Ramos (cell line): ENCODE measurements at regions not wholly inside any gene's neighbourhood (a gene's known extent, or its start where the extent isn't known, plus 50 kb on each side); places are given as distances from the start of the nearest gene placed in this dataset.

ENCODE experiments used
- in situ Hi-C: fragments of 300-500 bp; cut with MboI; formaldehyde crosslinking; loops from one replicate; pipeline ENCODE4 v1.14.3; 2022; ENCODE audit warnings: low sequenced_read_pairs; ENCODE audit not compliant: unreplicated experiment

DNA sequence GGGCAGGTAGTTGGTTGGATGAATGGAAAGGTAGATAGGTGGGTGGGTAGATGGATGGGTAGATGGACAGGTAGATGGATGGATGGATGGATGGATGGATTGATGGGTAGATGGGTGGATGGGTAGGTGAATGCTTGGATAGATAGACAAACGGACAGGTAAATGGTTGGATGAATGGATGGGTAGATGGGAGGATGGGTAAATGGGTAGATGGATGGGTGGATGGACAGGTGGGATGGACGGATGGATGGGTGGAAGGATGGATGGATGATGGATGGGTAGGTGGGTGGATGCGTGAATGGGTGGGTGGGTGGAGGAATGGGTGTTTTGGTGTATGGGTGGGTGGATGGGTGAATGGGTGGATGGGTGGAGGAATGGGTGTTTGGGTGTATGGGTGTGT lies 50.1 kb upstream of the ASAP2 start:
- in situ Hi-C loops: no loop called here

DNA sequence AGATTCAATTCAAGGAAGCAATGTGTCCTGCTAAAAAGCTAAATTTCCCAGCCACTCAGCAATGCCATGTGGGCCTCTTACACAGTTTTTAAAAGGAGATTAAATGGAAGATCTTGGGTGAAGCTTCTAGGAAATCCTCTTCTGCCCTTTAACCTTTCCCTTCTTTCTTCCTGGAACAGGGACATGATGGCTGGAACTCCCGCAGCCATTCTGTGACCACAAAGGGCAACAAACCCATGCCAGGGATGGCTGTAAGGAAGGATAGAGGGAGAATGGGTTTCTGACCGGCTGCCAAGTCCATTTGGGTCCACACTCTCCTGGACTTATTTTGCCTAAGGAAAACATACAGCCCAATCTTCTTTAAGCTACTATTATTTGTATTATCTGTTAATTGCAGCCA lies 52.6 kb upstream of the ASAP2 start:
- in situ Hi-C loops: no loop called here

DNA sequence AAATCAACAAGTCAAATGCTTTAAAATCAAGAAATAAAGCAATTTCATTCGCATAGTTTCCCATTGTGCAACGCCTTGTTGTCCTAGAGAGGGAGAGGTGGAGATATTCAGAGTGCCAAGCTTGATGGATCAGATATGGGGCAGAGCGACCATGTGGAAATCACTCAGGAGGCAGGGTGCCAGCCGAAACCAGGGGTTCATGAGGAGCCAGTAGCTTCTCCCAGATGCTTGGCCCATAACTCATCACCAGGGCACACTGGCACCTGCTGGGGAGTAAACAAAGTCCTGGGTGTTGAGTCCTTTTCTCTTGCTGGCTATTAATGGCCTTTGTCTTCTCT lies 53.0 kb upstream of the ASAP2 start:
- in situ Hi-C loops: no loop called here

DNA sequence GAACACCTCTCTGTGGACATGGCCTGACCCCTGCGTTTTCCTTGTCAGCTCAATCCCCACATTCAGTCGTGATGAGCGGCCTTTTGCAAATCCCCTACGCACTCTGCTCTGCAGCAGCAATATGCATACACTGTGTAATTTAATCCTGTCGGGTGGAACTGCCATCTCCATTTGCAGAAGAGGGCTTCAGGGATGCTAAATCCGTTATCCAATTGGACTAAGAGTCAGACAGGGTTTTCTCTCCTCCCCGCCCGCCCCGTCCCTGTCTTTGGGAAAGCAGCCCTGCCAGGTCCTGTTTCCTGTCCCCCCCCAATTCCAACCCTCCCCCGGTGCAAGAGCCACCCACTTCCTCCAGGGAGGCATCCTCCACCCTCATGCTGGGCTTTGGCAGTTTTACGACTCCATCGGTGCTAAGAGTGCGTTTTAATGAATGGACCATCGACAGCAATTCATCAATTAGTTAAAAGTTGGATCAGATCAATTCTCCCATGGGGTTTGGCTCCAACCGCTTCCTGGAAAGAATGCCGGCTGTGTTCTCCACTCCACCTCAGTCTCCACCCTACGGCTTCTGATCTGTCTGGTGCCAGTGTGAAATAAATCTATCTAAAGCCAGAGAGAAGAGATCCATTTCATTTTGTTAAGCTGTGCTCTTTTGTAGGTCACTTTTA lies 53.5 kb upstream of the ASAP2 start:
- in situ Hi-C loops: no loop called here

DNA sequence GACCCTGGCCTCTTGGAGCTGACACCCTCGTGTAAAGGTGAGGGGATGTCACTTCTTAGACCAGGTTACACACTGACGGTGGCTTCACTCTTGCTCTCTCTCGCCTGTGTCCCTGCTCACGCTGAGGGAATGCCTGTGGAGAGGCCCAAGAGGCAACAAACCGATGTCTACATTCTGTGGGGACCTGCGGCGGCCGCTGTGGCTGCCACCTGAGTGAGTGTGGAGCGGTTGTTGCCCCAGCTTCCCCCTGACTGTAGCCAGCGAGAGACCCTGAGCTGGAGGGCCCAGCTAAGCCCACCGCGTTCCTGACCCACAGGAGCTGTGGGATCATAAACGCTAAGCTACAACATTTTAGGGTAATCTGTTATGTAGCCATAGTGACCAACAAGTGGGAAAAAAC lies 55.7 kb upstream of the ASAP2 start:
- in situ Hi-C loops: no loop called here

DNA sequence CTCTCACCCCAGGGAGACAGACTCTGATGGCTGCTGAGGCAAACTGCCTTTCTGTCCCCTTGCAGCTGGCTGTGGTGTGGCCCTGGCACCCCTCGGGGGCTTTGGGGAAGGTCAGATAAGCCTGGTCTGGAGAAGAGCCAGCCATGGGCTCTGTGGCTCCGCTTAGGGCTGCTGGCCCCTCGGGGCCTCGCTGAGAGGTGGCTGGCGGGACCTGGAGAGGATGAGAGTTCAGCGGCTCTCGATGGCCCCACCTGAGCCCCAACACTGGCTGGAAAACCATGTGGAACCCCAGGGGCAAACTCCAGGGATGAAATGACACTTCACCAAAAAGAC lies 56.1 kb upstream of the ASAP2 start:
- in situ Hi-C loops: no loop called here

DNA sequence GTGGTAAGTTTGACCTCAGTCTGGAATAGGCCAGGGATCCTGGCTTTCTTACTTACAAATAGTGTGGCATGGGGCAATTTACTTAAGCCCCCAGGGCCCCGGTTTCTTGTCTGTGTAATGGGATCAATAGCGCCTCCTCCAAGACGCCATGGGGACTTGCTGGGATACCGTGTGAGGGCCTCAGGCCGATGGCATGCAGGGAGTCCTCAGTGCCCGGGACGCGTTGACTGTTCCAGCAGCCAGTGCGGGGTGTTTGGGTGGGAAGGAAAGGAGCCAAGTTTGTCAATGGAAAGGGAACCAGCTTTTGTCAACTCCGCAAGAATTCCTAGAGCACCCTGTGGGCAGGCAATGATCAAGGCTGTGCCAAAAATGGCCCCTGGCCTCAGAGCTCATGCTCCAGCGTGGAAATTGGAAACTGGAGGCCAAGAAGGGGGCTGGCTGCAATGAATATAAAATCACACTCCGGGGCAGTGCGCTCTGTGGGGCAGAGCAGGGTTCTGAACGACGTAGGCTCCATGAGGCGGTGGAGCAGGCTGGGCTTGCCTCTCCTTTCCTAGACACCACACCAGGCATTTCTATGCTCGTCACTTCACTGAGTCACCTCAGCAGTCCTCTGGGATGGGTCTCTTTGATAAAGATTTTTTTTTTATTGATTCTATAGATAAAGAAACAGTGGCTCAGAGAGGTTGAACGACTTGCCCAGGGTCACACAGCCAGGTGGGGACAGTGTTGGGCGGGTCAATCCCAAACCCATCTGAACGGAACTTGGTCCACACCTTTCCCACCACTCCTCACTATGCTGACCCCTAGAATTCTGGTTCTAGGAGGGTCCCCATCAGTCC lies 56.7 kb upstream of the ASAP2 start:
- in situ Hi-C loops: loop anchor here (10.0 kb wide), 1 partner anchor 225 kb away; no protein-coding TSS in a partner anchor

DNA sequence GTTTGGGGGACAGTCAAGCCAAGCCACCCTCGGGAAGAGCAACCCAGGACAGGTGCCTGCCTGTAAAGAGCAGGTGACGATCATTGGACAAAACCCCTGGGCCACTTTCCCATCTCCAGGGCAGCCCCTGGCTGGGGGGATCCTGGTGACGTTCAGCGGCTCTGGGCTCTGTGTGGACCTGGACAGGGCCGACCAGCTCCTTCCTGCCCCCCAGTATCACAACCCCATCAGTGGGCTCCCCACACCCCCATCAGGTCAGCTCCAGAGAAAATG lies 57.3 kb upstream of the ASAP2 start:
- in situ Hi-C loops: loop anchor here (10.0 kb wide), 1 partner anchor 225 kb away; no protein-coding TSS in a partner anchor

DNA sequence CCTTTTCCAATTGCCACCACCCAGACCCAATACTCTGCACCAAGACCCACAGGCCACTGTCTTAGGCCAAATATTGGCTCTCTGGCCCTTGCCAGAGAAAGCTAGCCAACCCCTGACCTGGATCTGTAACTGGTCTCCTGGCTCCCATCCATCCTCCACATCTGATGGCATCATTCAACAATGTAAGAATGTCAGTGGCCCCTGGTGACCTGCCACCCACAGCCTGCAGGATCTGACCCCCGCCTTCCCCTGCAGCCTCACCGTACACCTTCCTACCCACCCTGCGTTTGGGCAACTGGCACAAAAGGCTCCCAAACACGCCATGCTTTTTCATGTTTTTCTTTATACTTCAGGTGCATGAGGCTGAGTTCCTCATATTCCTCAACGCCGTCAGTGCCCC lies 60.0 kb upstream of the ASAP2 start:
- in situ Hi-C loops: loop anchor here (10.0 kb wide), 1 partner anchor 228 kb away; no protein-coding TSS in a partner anchor

DNA sequence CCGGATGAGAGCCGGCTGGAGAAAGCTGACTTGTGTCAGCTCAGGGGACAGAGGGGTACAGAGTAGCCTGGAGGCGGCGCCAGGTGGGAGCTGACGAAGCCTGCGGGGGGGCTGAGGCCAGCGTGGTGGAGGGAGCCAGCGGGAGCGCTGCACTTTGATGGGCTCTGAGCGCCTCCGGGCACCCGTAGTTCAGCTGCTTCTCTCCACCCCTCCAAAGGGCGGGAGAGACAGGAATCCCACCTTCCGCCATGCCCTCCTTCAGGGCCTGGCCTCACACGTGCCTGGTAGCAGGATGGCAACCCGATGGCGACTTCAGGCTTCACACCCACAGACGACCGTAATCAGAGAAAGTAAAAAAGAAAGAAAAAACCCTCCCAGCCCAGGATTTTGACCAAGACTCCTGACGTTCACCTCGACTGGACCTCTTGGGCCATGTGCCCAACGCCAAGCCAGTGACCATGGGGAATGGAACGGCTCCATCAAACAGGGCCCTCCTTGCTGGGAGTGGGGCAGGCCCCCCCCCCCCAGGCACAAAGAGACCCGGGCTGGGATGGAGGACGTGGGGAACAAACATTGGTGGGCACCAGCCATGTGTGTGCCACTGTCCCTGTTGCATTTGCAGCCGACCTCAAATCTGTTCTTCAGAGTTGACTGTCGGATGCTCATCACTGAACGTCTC lies 60.7 kb upstream of the ASAP2 start:
- in situ Hi-C loops: loop anchor here (10.0 kb wide), 1 partner anchor 229 kb away; no protein-coding TSS in a partner anchor

DNA sequence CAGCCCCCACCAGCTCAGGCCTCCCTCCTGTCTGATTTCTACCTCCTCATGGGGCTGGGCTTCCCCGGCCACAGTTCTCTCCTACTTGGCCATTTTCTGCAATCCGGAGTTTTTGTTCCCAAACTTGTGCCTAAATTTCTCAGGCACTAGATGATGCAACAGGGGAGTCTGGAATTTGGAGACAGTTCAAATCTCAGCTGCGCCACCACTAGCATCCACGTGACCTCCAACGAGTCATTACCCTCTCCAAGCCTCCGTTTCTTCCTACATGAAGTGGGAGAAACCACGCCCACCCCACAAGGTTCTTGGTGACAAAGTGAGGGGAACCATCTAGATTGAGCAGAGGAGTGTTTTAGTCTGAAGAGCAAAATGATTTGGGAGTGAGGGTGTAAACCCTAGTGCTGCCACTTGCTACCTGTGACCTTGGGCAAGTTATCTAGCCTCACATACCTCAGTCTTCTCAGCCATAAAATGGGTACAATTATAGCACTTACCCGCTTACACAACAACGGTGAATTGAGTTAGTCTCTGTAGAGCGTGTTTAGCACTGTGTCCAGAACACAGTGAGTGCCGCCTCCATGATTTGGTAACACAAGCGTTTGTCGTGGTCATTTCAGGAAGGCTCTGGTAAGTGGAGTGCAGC lies 61.4 kb upstream of the ASAP2 start:
- in situ Hi-C loops: loop anchor here (10.0 kb wide), 1 partner anchor 230 kb away; no protein-coding TSS in a partner anchor

DNA sequence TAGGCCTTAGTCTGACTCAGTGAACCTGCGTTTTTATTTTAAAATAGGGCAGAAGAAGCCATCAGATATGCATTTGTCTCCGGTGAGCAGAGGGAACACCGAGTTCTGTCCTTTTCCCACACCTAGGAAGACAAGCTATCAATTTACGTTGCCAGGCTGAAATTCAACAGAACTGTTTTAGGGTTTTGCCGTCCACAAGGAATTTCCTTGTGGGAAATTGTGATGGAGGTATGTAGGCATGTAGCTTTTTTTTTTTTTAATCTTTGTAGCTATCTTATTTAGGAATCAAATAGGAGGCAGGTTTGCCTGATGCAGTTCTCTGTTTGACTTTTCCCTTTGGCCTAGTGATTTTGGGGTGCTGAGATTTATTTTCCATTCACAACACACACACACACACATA lies 62.0 kb upstream of the ASAP2 start:
- in situ Hi-C loops: loop anchor here (10.0 kb wide), 1 partner anchor 230 kb away; no protein-coding TSS in a partner anchor

DNA sequence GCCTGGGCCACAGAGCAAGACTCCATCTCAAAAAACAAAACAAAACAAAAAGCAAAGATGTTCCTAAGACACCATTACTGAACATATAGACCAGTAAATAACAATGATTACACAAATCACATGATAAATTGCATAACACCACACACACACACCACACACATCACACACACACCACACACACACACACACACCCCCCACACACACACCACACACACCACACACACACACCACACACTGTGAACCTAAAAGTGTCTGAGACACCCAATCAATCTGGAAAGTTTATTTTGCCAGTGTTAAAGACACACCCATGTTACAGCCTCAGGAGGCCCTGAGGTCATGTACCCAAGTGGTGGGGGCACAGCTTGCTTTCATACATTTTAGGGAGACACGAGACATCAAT lies 62.6 kb upstream of the ASAP2 start:
- in situ Hi-C loops: loop anchor here (10.0 kb wide), 1 partner anchor 231 kb away; no protein-coding TSS in a partner anchor

DNA sequence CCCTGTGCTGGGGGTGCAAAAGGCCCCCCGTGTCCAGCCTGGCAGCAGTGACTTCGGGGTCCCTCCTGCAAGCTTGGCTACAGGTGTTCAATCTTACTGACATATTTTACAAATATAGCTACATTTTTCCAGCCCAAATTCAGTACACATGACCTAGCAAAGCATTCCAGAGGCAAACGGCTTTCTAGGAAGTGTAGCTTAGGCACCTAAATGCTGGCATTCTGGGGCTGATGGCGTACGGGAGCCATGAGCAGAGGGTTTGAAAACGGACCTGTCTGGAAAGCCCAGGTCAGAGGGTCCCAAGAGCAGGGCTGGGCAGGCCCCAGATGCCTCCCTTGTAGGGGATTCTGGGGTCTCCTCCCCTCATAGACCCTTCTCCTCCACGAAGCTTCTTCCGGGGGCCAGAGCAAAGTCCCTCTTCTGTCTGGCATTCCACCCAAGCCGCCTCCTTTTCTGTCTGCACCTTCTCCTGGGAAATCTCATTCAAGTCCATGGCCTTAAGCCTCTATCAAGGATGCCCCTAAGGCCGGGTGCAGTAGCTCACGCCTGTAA lies 63.3 kb upstream of the ASAP2 start:
- in situ Hi-C loops: loop anchor here (10.0 kb wide), 1 partner anchor 231 kb away; no protein-coding TSS in a partner anchor

DNA sequence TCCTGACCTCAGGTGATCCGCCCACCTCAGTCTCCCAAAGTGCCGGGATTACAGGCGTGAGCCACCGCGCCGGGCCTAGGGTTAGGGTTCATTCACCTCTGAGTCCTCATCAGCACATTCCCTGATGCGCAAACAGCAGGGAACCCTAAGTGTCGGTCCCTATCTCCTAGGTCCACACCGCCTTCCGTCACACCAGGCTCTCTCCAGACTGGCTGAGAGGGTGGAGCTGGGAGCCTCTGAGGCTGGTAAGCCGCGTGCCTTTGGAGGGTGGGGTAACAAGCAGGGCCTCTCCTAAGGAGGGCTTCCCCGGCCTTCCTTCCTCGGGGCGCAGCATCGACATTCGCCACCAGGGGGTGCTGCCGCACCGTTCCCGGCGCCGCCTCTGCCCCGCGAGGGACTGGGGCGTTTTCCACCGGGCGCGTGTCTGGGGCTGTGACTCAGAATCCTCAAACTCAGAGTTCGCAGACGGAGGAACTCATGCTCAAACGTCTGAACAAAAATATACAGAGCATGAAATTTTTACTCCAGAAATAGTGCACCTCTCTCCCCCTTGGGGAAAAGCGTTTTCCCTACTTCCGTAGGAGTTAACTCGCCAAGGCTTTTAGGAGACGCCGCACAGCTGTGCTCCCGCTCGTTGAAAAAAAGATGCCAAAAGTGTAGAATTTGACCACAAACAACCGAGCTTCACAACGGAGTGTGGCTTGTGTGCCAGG lies 63.9 kb upstream of the ASAP2 start:
- in situ Hi-C loops: loop anchor here (10.0 kb wide), 1 partner anchor 232 kb away; no protein-coding TSS in a partner anchor

DNA sequence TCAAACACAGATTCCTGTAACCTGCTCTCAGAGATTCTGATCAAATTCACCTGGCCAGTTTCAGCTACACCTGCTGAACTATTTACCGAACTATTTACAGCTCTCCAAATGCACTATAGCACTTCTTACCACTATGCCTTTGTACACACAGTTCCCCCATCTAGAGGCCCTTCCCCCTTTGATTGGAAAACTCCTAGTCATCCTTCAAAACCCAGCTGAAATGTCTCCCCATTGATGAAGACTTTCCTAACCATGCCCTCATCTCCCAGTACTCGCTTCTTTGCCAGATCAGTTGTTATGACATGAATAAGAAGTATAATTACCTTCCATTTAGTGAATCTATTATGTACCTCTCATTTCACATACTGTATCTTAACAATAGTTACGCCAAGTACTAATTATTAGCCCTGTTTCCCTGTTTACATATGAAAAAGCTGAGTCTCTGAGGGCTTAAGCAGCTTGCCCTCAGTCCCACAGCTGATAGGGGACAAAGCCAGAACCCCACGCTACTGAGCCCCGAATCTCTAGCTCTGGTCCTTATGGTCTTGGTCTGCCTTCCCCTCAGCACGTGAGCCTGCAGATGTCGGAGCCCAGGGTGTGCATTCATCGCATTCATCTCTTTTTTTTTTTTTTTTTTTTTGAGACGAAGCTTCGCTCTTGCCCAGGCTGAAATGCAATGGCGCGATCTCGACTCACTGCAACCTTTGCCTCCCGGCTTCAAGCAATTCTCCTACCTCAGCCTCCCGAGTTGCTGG lies 64.7 kb upstream of the ASAP2 start:
- in situ Hi-C loops: loop anchor here (10.0 kb wide), 1 partner anchor 233 kb away; no protein-coding TSS in a partner anchor

DNA sequence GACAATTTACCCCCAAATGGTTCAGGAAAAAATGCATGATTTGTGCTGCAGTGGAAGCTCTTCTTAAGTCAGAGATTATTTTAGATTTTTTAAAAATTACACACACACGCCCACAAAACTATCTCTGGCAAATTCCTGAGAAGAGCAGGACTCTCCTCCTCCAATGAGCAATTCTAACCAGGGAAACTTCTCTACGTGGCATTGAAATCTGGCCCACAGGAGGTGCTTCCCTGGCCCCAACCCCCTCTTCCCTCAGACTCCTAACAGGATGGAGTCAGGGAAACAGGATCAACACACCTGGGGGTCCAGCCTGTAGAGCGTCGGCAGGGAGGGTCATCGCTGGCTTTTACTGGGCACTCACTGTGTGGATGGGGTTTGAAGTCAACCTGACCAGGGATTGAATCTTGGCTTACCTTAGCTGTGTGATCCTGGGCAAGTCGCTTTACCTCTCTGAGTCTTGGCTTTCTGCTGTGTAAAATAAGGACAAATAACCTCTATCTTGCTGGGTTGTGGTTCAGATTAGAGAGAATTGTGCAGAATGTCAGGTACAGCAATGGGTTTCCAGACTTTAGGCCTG lies 65.4 kb upstream of the ASAP2 start:
- in situ Hi-C loops: loop anchor here (10.0 kb wide), 1 partner anchor 234 kb away; no protein-coding TSS in a partner anchor

DNA sequence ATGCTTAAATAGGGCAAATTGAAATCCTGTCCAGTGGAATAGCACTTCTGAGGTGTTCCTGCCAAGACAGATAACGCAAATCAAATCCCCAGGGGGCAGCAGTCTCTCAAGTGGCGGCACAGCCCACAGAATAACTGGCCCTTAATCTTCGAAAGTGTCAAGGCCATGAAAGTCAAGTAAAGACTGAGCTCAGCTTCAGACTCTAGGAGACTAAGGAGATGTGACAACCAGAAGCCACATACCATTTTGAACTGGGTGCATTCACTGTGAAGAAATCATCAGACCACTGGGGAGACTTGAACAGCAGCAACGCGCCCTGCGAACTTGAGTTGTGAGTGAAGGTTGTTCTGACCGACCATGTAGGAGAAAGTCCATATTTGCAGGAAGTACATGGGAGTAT lies 66.0 kb upstream of the ASAP2 start:
- in situ Hi-C loops: loop anchor here (10.0 kb wide), 1 partner anchor 234 kb away; no protein-coding TSS in a partner anchor
